ENCODE measurements at regions not wholly inside any gene's neighbourhood (a gene's known extent, or its start where the extent isn't known, plus 50 kb on each side); places are given as distances from the start of the nearest gene placed in this dataset.

DNA sequence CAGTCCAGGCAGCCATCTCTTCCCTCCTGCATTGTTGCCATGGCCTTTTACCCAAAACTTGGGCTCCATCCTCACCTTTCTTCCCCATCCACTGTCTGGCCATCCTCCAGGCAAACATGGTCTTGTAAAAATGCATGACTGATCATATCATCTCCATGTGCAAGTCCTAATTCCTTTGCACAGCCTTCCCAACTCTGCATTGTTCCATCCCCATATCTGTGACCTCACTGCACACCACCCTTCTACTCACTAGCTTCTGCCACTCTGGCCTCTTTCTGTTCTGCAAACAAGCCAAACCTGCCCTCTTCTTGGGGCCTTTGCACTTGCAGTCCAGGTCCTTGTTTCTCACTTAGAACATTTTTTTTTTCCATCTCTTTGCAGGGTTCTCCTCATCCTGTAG is 230.1 kb upstream of the GJB5 start:
- Histone ChIP-seq H3K9me3 (no peaks in the 10 kb centered on the region), H3K27ac (no peak overlapping the region), H3K36me3 (no peaks in the 10 kb centered on the region), H3K27me3 (peaks cover 0 to 53% (median 0%) of the 10 kb centered on the region in 3 donors), H3K4me1 (peaks cover 0 to 2% (median under 1%) of the 10 kb centered on the region in 4 donors), H3K4me3 (no peak overlapping the region)
- no peak for DNase-seq
- no peak for TF ChIP-seq EP300 (IDR thresholded peaks at IDR 0.05)
- TF ChIP-seq POLR2A (IDR thresholded peaks at IDR 0.05), result no peak
- no peak for TF ChIP-seq POLR2AphosphoS5 (IDR thresholded peaks at IDR 0.05)
- TF ChIP-seq, protein P1, sequence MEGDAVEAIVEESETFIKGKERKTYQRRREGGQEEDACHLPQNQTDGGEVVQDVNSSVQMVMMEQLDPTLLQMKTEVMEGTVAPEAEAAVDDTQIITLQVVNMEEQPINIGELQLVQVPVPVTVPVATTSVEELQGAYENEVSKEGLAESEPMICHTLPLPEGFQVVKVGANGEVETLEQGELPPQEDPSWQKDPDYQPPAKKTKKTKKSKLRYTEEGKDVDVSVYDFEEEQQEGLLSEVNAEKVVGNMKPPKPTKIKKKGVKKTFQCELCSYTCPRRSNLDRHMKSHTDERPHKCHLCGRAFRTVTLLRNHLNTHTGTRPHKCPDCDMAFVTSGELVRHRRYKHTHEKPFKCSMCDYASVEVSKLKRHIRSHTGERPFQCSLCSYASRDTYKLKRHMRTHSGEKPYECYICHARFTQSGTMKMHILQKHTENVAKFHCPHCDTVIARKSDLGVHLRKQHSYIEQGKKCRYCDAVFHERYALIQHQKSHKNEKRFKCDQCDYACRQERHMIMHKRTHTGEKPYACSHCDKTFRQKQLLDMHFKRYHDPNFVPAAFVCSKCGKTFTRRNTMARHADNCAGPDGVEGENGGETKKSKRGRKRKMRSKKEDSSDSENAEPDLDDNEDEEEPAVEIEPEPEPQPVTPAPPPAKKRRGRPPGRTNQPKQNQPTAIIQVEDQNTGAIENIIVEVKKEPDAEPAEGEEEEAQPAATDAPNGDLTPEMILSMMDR (IDR thresholded peaks at IDR 0.05), result no peak
- intact Hi-C loops (cut with DNase I; ENCODE audit: low total_unique reads), result no loop called here

DNA sequence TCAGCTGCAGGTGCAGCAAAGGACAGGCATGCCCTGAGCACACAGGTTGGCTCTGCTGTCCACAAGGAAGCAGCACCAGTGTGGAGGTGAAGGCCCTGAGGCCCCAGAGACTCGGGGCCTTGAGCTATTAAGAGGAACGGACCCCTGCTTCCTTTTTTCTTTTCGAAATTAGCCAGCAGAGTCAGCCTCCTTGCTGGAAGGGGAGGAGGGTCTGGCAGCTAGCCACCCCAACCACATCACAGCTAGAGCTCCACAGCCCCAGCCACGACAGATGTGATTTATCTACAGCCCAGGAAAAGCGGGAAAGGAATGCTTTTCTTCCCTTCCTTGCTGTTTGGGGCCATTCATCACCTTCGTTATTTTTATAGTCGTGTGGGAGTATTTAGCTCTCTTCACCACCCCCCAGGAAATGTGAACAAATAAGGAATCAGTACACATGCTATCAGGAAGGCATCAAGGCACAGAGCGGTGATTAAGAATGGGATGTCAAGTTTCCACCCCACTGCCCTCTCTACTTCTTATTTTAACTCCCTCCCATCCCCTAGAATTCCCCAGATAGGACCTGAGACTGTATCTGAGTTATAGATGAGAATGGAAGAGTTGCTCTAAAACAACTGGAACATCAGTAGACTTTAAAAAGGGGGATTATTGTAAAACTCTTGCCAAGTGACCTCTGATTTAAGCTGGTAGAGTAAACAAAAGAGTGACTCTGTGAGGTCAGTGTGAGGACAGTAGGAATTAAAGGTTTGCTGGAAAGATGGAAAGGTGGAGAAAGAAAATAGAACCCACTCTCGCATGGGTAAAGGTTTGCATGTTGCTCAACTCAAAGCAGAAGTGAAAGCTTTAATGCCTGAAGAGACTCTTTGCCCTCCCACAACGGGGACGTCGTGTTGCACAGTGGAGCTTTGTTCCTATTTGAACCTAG is 224.7 kb upstream of the GJB5 start:
- no peak overlapping the region for H3K27ac ChIP-seq
- H3K9me3 ChIP-seq, result no peaks in the 10 kb centered on the region
- peak in 1 of 2 donors; percentile 67 for DNase-seq
- H3K4me1 ChIP-seq, result peaks cover 0 to 8% (median 2%) of the 10 kb centered on the region in 4 donors
- no peak overlapping the region for H3K4me3 ChIP-seq
- H3K36me3 ChIP-seq, result no peaks in the 10 kb centered on the region
- TF ChIP-seq EP300 (IDR thresholded peaks at IDR 0.05) (no peak), POLR2A (IDR thresholded peaks at IDR 0.05) (no peak), POLR2AphosphoS5 (IDR thresholded peaks at IDR 0.05) (no peak)
- TF ChIP-seq, protein P1 (IDR thresholded peaks at IDR 0.05), result no peak
- WGBS, 5 donors, result 11 to 23% (median 13%) methylated on average over 12 of the region's 12 CpGs
- intact Hi-C loops (cut with DNase I; ENCODE audit: low total_unique reads), result no loop called here
- H3K27me3 ChIP-seq, result peaks cover 0 to 47% (median 0%) of the 10 kb centered on the region in 3 donors

DNA sequence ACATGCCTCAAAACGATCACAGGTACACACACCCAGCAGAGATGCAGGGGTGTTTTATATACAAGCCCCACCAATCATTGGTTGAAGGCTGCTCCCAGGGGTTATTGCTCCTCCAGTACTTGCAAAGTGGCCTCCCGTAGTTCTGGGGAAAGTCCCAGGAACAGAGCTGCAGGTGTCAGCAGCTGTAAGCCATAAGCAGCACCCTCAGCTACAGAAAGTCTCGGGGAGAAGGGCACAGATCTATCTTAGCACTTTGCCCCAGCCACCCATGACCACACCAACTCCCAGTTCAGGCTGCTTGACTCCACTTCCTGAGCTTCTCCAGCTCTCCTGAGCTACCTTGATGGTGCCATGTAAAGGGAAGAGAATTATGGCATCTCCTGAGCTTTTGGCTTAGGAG is 222.7 kb upstream of the GJB5 start:
- 43 to 51% (median 47%) methylated on average over 3 of the region's 3 CpGs for WGBS, 5 donors
- no peaks in the 10 kb centered on the region for H3K9me3 ChIP-seq
- no peak overlapping the region for H3K27ac ChIP-seq
- peaks cover 0 to 8% (median 2%) of the 10 kb centered on the region in 4 donors for H3K4me1 ChIP-seq
- peaks cover 0 to 49% (median 0%) of the 10 kb centered on the region in 3 donors for H3K27me3 ChIP-seq
- no peaks in the 10 kb centered on the region for H3K36me3 ChIP-seq
- intact Hi-C loops (cut with DNase I; ENCODE audit: low total_unique reads), result no loop called here
- H3K4me3 ChIP-seq, result no peak overlapping the region
- DNase-seq, result no peak
- no peak for TF ChIP-seq POLR2AphosphoS5 (IDR thresholded peaks at IDR 0.05)
- TF ChIP-seq, protein P1 (IDR thresholded peaks at IDR 0.05), result no peak
- no peak for TF ChIP-seq POLR2A (IDR thresholded peaks at IDR 0.05)
- no peak for TF ChIP-seq EP300 (IDR thresholded peaks at IDR 0.05)

DNA sequence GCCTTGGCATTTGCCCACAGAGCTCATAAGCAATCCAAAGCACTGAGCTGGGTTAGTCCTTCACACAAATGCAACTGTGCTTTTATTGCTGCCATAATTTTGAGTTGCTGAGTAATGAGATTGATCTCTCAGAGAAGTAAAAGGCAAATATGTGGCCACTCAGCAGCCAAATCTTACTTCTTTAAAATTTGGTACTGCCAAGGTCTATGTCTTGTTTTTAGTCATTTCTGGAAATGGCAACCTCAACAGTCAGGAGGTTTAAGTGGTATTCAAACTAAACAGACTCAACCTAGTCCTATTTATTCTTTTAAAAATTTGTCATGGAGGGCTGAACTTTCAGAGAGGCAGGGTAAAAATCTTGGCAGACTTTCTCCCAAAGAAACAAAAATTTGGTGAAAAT is 216.4 kb upstream of the GJB5 start:
- no peak overlapping the region for H3K4me3 ChIP-seq
- no peaks in the 10 kb centered on the region for H3K36me3 ChIP-seq
- peaks cover 0 to 42% (median 4%) of the 10 kb centered on the region in 3 donors for H3K27me3 ChIP-seq
- intact Hi-C loops (cut with DNase I; ENCODE audit: low total_unique reads), result no loop called here
- H3K4me1 ChIP-seq, result no peaks in the 10 kb centered on the region
- H3K27ac ChIP-seq, result no peak overlapping the region
- no peak for DNase-seq
- TF ChIP-seq POLR2A (IDR thresholded peaks at IDR 0.05) (no peak), EP300 (IDR thresholded peaks at IDR 0.05) (no peak), POLR2AphosphoS5 (IDR thresholded peaks at IDR 0.05) (no peak)
- TF ChIP-seq, protein P1 (IDR thresholded peaks at IDR 0.05), result no peak
- H3K9me3 ChIP-seq, result peaks cover 0 to 6% (median 0%) of the 10 kb centered on the region in 4 donors
